SIG-M5 (cell line): ENCODE measurements at regions not wholly inside any gene's neighbourhood (a gene's known extent, or its start where the extent isn't known, plus 50 kb on each side); places are given as distances from the start of the nearest gene placed in this dataset.
"Not testable (repeated sequence)": the region's sequence is repeated elsewhere in the genome, so short reads cannot be mapped to it uniquely, and the experiment has no call there.

ENCODE experiments used
- DNase-seq: peaks from one replicate; lab custom pipeline; 2025; lab: John Stamatoyannopoulos, UW

DNA sequence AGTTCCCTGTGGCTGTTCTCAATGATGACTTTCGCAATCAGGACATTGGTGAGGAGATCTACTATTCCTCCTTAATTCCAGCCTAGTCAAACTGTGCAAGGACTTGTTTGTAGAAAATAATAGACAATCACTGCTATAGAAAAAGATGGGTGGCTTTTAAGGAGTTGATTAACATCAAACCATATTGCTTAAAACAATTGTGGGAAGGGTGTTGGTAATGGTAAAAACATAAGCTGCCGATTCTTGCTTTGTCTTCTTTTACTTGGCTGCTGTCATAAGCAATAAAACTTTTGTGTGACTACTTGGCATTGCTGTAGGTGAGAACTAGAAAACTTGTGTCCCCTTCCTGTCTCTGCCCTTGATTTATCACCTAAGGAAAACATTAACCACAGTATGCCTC lies 561.2 kb upstream of the SEMA6A start:
- no peak for DNase-seq

- no peak for DNase-seq
Measured at GRCh38 chr5:117133198-117133597, 558.6 kb upstream of the SEMA6A start.

DNA sequence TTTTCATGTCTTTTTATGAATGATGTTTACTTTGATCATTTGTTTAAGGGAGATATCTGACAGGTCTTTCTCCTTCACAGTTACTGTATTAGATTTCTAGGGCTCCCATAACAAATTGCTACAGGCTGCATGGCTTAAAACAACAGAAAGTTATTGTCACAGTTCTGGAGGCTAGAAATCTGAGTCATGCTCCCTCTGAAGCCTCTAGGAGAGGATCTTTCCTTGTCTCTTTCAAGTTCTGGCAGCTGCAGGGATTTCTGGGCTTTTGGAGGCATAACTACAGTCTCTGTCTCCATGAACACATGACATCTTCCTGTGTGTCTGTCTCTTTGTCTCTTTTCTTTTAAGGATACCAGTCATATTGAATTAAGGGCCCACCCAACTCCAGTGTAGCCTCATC lies 557.3 kb upstream of the SEMA6A start:
- DNase-seq: no peak

DNA sequence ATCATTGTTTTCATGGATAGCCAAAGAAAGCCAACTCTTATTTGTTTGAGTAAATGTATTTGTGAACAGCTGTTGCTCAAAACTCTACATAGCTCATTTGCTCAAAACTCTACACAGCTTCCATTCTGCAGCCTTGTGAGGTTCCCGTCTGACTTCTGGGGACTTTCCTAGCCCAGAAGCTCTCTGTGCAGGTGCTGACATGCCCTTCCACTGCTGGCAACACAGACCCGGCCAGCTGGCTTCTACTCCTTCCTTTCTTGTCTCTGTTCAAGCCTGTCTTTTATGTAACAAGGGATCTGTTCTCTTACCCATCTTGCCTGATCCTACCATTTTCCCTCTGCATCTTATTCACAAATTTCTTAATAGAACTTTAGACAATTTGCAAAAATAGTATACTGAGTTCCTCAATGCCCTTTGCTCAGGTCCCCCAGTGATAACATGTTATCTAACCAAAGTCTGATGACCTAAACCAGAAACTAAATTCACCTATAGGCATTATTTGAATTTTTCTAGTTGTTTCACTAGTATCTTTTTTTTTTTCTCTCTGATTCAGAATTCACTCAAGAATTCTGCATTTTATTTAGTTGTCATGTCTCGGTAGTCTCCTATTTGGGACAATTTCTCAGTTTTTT lies 556.5 kb upstream of the SEMA6A start:
- no peak for DNase-seq

- no peak for DNase-seq
Measured at GRCh38 chr5:117118499-117118898, 543.9 kb upstream of the SEMA6A start.

GRCh38 chr5:117117314-117117713 lies 542.7 kb upstream of the SEMA6A start:
- not testable (repeated sequence) for DNase-seq

DNA sequence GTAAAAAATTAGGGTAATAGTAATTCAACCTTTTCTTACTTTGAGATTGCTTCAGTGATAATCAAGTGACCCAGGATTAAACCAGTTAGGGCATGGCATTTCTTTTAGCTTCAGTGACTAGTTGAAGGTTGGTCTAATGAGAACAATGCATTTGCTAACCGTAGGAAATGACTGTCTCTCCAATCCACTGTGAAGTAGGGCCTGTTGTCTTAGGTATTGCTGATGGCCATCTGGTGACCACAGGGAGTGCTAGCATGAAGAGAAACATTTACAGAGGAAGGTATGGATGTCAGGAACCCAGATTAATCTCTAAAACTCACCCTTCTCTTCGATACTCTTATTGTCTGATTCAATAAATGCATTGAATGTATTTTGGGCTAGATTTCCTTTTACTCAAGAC lies 535.9 kb upstream of the SEMA6A start:
- DNase-seq: no peak

GRCh38 chr5:117107859-117108258 lies 533.2 kb upstream of the SEMA6A start:
- DNase-seq: no peak

GRCh38 chr5:117103703-117104102 lies 529.1 kb upstream of the SEMA6A start:
- no peak for DNase-seq

DNA sequence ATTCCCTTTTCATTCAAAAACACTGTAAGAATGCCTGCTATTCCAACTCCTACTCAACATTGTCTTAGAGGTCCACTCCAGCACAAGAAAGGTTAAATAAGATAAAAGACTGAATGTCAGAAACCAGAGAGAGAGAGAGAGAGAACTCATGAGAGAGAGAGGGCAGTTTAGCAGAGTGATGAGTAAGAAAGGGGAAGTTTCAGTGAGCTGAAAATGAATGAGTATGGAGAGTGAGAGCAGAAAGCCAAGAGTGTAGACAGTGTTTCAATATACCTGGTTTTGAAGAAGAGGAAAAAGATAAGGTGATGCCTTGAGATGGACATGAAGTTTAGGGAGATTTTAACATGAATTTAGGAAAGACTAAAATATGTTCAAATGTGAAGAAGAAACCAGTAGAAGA lies 528.0 kb upstream of the SEMA6A start:
- DNase-seq: no peak

GRCh38 chr5:117100176-117100575 lies 525.6 kb upstream of the SEMA6A start:
- DNase-seq: no peak

- DNase-seq: no peak
Measured at GRCh38 chr5:117098094-117098493, 523.5 kb upstream of the SEMA6A start.

GRCh38 chr5:117095346-117096332 lies 521.0 kb upstream of the SEMA6A start:
- no peak for DNase-seq

GRCh38 chr5:117094114-117094815 lies 519.6 kb upstream of the SEMA6A start:
- DNase-seq: no peak

- DNase-seq: no peak
Measured at GRCh38 chr5:117093653-117094052, 519.0 kb upstream of the SEMA6A start.

GRCh38 chr5:117089001-117089400 lies 514.4 kb upstream of the SEMA6A start:
- no peak for DNase-seq

- DNase-seq: no peak
Measured at GRCh38 chr5:117088176-117088575, 513.6 kb upstream of the SEMA6A start.

DNA sequence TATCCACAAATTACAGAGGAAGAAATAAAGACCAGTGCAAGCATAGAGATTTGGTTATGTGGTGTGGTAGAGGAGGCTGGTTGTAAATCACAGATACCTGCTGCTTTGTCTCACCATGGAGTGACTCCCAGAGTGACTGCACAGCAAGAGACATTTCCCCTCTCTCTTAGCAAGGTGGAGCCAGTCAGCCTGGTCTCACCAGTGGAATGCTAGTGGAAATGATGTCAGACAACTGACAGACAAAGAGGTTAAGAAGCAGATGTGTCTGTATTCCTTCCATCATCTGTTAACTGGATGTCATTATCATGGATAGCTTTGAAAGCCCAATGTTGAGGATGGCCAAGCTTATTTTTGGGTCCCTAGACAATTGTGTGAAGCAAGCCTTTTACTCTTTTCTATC lies 509.4 kb upstream of the SEMA6A start:
- DNase-seq: no peak

GRCh38 chr5:117082977-117083376 lies 508.4 kb upstream of the SEMA6A start:
- DNase-seq: no peak

DNA sequence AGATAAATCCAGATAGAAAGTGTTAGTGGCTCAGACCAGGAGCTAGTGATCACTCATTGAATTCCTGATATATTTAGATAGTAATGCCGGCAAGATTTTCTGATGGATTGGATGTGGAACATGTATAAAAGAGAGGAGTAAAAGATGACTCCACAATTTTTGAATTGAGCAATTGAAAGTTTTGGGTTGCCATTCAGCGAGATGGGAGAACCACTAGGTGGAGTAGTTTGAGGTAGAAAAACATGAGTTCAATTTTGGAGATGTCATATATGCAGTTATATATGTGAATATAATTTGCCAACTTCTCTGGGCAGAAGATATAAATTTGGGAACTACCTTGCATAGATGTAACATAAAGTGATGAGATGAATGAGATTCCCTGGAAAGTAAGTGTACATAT lies 502.5 kb upstream of the SEMA6A start:
- DNase-seq: no peak

DNA sequence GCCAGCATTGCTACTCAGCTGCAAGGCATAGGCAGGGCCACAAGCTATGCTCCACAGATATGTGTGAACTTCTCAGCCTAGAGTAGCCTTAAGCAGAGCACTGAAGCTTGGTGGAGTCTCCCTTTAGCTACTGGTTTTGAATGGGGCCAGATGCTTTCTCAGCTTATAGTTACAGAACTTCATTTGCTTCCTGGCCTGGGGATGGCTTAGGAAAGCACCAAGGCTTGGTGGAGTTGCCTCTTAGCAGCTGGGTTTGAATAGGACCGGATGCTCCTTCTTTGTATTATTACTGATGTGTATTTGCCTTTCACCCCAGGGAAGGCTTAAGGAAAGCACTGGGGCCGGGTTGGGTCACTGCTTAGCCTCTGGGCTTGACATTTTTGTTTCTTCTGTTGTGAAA lies 497.8 kb upstream of the SEMA6A start:
- no peak for DNase-seq

- no peak for DNase-seq
Measured at GRCh38 chr5:117065800-117066199, 491.2 kb upstream of the SEMA6A start.

GRCh38 chr5:117065161-117065560 lies 490.5 kb upstream of the SEMA6A start:
- no peak for DNase-seq
